Mesothelial cell of epicardium (in vitro differentiated cells): ENCODE measurements at regions not wholly inside any gene's neighbourhood (a gene's known extent, or its start where the extent isn't known, plus 50 kb on each side); places are given as distances from the start of the nearest gene placed in this dataset.
"Not testable (repeated sequence)": the region's sequence is repeated elsewhere in the genome, so short reads cannot be mapped to it uniquely, and the experiment has no call there.

ENCODE experiments used
- DNase-seq, 2 experiments: peaks; one replicate each; pipeline ENCODE4 v3.0.0; 2021; ENCODE audit warnings: low spot score in 2 of 2; ENCODE audit not compliant: unreplicated experiment in 2 of 2
- H3K27ac Mint-ChIP-seq: 2 replicates; pipeline ENCODE4 v1.8.0; 2021; ENCODE audit warnings: mixed read lengths
- H3K27me3 Mint-ChIP-seq: 2 replicates; pipeline ENCODE4 v1.8.0; 2021; ENCODE audit warnings: low read depth, mixed read lengths
- H3K36me3 Mint-ChIP-seq: 2 replicates; pipeline ENCODE4 v1.8.0; 2021; ENCODE audit warnings: mixed read lengths
- H3K4me1 Mint-ChIP-seq: 2 replicates; pipeline ENCODE4 v1.8.0; 2021; ENCODE audit warnings: mixed read lengths
- H3K4me3 Mint-ChIP-seq: 2 replicates; pipeline ENCODE4 v1.8.0; 2021; ENCODE audit warnings: mild to moderate bottlenecking, moderate library complexity, mixed read lengths
- H3K9me3 Mint-ChIP-seq: 2 replicates; pipeline ENCODE4 v1.8.0; 2021; ENCODE audit warnings: mixed read lengths
- CTCF ChIP-seq: fragments of 200-600 bp; sonication (generic); IDR thresholded peaks from one replicate; pipeline ENCODE4 v1.5.0; 2021; ENCODE audit warnings: antibody characterized with exemption; ENCODE audit not compliant: unreplicated experiment

DNA sequence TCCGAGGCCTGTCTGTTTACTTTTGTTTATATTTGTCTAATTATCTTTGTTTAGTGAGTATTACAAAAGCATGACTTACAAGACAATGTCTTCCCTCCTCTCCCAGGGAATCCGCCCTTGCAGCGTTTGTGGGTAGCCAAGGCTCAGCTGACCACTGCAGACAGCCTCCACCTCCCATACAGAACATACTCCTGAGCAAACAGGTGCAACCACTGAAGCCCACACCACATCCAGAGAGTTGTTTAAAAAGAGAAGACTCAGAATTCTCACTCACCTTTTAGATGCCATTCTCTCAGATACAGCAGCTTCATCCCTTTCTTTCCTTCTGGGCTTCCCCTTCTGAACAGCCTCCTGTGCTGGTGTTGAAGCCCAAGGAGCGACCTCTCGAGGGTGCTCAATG is 103.5 kb upstream of the TMPRSS2 start:
- H3K27ac Mint-ChIP-seq: no peak overlapping the region
- TF ChIP-seq CTCF: no peak
- H3K4me1 Mint-ChIP-seq: peaks cover 33% of the 10 kb centered on the region
- H3K27me3 Mint-ChIP-seq: peaks cover 2% of the 10 kb centered on the region
- DNase-seq: no peak
- H3K36me3 Mint-ChIP-seq: no peaks in the 10 kb centered on the region
- no peaks in the 10 kb centered on the region for H3K9me3 Mint-ChIP-seq
- H3K4me3 Mint-ChIP-seq: no peak overlapping the region

DNA sequence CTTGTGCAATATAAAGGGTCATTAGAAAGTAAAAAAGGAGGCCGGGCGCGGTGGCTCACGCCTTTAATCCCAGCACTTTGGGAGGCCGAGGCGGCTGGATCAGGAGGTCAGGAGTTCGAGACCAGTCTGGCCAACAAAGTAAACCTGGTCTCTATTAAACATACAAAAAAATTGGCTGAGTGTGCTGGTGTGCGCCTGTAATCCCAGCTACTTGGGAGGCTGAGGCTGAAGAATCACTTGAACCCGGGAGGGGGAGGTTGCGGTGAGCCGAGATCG is 102.8 kb upstream of the TMPRSS2 start:
- H3K4me1 Mint-ChIP-seq: peaks cover 29% of the 10 kb centered on the region
- not testable (repeated sequence) for H3K36me3 Mint-ChIP-seq, DNase-seq, H3K4me3 Mint-ChIP-seq, H3K27ac Mint-ChIP-seq, H3K9me3 Mint-ChIP-seq, H3K27me3 Mint-ChIP-seq

- Mint-ChIP-seq H3K4me3 (no peak overlapping the region), H3K27me3 (peaks cover 2% of the 10 kb centered on the region), H3K27ac (no peak overlapping the region), H3K9me3 (no peaks in the 10 kb centered on the region), H3K36me3 (no peaks in the 10 kb centered on the region), H3K4me1 (peaks cover 24% of the 10 kb centered on the region)
- TF ChIP-seq CTCF: peak; percentile 58
- peak in 1 of 2 experiments; percentile 68 for DNase-seq
Observed at GRCh38 chr21:41610042-41610839, 102.3 kb upstream of the TMPRSS2 start.

GRCh38 chr21:41606706-41607105 is 98.7 kb upstream of the TMPRSS2 start:
- Mint-ChIP-seq H3K27me3 (peaks cover 1% of the 10 kb centered on the region), H3K36me3 (no peaks in the 10 kb centered on the region)

DNA sequence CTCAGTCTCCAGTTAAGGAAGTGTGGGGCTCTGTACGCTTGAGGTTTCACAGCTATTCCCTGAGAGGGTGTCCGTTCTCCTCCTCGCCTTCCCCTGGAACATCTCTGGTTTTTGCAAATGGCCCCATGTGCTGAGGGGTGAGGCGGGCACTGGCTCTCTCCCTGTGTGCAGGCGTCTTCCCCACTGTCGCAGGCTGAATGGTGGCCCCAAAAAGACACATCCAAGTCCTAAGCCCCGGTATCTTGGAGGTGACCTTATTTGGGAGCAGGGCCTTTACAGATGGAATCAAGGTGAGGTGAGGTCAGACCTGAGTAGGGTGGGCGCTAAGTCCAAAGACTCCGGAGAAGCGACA is 98.0 kb upstream of the TMPRSS2 start:
- Mint-ChIP-seq H3K4me1 (peaks cover 15% of the 10 kb centered on the region), H3K9me3 (no peaks in the 10 kb centered on the region), H3K27me3 (peaks cover 1% of the 10 kb centered on the region), H3K27ac (no peak overlapping the region), H3K36me3 (no peaks in the 10 kb centered on the region), H3K4me3 (no peak overlapping the region)
- TF ChIP-seq CTCF: no peak
- no peak for DNase-seq

More at GRCh38 chr21:41606706-41607105, 98.7 kb upstream of the TMPRSS2 start:
- H3K4me1 Mint-ChIP-seq: peaks cover 11% of the 10 kb centered on the region
- H3K9me3 Mint-ChIP-seq: no peaks in the 10 kb centered on the region
- H3K27ac Mint-ChIP-seq: no peak overlapping the region
- no peak for DNase-seq
- no peak for TF ChIP-seq CTCF
- no peak overlapping the region for H3K4me3 Mint-ChIP-seq

DNA sequence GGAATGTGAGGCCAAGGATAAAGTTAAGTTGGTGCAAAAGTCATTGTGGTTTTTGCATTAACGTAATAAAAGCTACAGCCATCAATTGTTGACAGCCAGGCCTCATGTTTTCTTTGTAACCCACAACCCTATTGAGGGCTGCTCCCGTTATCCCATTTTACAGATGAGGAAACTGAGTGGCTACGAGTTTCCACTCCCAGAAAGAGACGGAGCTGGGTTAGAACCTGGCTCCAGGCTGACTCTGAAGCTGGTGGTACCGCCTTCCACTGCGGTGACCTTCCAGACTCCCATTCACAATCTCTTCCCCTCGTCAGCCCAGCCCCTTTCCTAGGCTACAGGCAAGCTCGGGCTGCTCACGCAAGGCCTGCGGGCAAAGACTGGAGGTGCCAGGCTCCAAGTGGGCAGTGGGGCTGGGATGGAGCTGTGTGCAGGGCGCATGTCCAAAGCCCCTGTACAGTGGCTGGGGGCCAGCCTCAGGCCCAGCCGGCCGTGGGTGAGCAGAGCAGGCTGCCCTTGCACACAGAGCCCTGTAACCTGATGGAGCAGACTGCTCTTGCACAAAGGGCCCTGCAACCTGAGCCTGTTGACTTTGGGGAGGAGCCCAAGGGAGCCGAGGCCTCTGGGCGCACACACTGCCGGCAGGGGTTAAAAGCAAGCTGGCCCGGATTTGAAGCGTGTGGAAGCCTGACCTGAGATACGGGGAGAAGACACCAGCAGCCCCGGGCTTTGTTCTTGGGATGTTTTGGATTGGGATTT is 97.4 kb upstream of the TMPRSS2 start:
- Mint-ChIP-seq H3K4me1 (peaks cover 15% of the 10 kb centered on the region), H3K9me3 (no peaks in the 10 kb centered on the region), H3K36me3 (no peaks in the 10 kb centered on the region), H3K4me3 (no peak overlapping the region), H3K27ac (no peak overlapping the region), H3K27me3 (no peaks in the 10 kb centered on the region)
- DNase-seq: no peak
- TF ChIP-seq CTCF: no peak
